Activated CD8-positive, alpha-beta T cell treated with anti-CD3 and anti-CD28 coated beads for 36 hours (primary cell): ENCODE measurements at regions not wholly inside any gene's neighbourhood (a gene's known extent, or its start where the extent isn't known, plus 50 kb on each side); places are given as distances from the start of the nearest gene placed in this dataset.

Source experiments
- ATAC-seq: fragments of 200-7000 bp; cut with Tn5 transposase; one replicate; pipeline ENCODE4 v1.10.0; 2021; ENCODE audit warnings: mild to moderate bottlenecking, moderate library complexity
- CTCF ChIA-PET: fragments of 350-600 bp; sonication (Branson Sonifier 250); formaldehyde crosslinking; loops from one replicate; lab custom pipeline; 2021; ENCODE audit warnings: antibody characterized with exemption; lab: Charles Lee
- POLR2A ChIA-PET: fragments of 350-600 bp; sonication (Branson Sonifier 250); formaldehyde crosslinking; loops from one replicate; lab custom pipeline; 2021; ENCODE audit warnings: antibody characterized with exemption; lab: Charles Lee
- DNase-seq: peaks from one replicate; pipeline ENCODE4 v3.0.0-alpha.2; 2020
- H3K27ac Mint-ChIP-seq: one replicate; pipeline ENCODE4 v1.8.0; 2021; ENCODE audit warnings: mild to moderate bottlenecking, mixed read lengths
- H3K27me3 Mint-ChIP-seq: one replicate; pipeline ENCODE4 v1.8.0; 2021; ENCODE audit warnings: mixed read lengths
- H3K36me3 Mint-ChIP-seq: one replicate; pipeline ENCODE4 v1.8.0; 2021; ENCODE audit warnings: low read depth, mixed read lengths
- H3K4me1 Mint-ChIP-seq: one replicate; pipeline ENCODE4 v1.8.0; 2021; ENCODE audit warnings: low read depth, mixed read lengths
- H3K4me3 Mint-ChIP-seq: one replicate; pipeline ENCODE4 v1.8.0; 2021; ENCODE audit warnings: mild to moderate bottlenecking, moderate library complexity, mixed read lengths
- H3K9me3 Mint-ChIP-seq: one replicate; pipeline ENCODE4 v1.8.0; 2021; ENCODE audit warnings: mixed read lengths
- intact Hi-C: fragments of 100-400 bp; cut with micrococcal nuclease; formaldehyde crosslinking; loops from one replicate; pipeline ENCODE4 v1.10.0; 2022
- TF ChIP-seq, protein P1 (sequence below): fragments of 200-600 bp; IDR thresholded peaks from one replicate; pipeline ENCODE4 v1.8.0; 2022; ENCODE audit warnings: antibody characterized with exemption, mild to moderate bottlenecking

DNA sequence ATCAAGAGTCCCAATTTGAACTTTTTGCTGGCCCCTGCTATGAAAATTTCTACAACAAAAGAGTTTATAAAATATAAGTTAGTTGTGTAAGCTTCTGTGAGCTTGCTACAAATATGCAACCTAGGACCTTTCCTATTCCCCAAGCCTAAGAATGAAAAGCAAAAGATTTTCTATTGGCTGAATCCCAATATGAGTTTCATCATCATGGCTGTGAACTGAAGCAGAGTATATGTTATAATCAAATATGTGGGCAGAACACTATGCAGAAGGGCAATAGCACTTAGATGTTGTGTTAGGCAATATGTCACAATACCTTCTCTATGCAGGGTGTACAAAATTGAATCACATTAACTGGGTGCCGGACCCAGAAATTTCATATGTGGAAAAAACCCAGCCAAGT, 1018.3 kb upstream of the AMELY start:
- TF ChIP-seq, protein P1, sequence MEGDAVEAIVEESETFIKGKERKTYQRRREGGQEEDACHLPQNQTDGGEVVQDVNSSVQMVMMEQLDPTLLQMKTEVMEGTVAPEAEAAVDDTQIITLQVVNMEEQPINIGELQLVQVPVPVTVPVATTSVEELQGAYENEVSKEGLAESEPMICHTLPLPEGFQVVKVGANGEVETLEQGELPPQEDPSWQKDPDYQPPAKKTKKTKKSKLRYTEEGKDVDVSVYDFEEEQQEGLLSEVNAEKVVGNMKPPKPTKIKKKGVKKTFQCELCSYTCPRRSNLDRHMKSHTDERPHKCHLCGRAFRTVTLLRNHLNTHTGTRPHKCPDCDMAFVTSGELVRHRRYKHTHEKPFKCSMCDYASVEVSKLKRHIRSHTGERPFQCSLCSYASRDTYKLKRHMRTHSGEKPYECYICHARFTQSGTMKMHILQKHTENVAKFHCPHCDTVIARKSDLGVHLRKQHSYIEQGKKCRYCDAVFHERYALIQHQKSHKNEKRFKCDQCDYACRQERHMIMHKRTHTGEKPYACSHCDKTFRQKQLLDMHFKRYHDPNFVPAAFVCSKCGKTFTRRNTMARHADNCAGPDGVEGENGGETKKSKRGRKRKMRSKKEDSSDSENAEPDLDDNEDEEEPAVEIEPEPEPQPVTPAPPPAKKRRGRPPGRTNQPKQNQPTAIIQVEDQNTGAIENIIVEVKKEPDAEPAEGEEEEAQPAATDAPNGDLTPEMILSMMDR: no peak
- H3K4me1 Mint-ChIP-seq: no peaks in the 10 kb centered on the region
- ATAC-seq (no peak), DNase-seq (no peak)
- no peak overlapping the region for H3K27ac Mint-ChIP-seq
- no peak overlapping the region for H3K4me3 Mint-ChIP-seq
- H3K27me3 Mint-ChIP-seq: no peaks in the 10 kb centered on the region
- CTCF ChIA-PET: no interaction called here
- intact Hi-C loops: no loop called here
- no peaks in the 10 kb centered on the region for H3K36me3 Mint-ChIP-seq
- POLR2A ChIA-PET: no interaction called here
- no peaks in the 10 kb centered on the region for H3K9me3 Mint-ChIP-seq

DNA sequence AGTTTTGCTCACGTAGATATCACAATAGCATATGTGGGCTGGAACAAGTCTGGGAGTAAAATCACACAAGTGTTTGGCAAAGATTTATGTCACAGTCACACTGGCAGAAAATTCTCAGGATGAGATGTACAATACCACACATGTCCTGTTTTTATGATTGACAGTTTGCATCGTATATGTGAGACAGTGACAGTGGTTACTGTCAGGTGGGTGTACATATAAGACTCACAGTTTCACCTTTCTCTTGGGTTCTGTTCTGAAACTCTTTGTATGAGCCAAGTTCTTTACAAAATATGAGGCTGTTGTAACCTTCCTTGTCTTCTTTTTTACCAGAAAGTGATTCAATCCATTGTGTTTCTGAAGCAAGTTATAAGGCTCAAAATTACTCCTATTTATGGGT, 1012.5 kb upstream of the AMELY start:
- intact Hi-C loops: no loop called here
- ChIA-PET POLR2A (no interaction called here), CTCF (no interaction called here)
- no peak overlapping the region for H3K4me3 Mint-ChIP-seq
- no peak overlapping the region for H3K27ac Mint-ChIP-seq
- TF ChIP-seq, protein P1: no peak
- no peak for ATAC-seq
- H3K4me1 Mint-ChIP-seq: no peaks in the 10 kb centered on the region
- no peaks in the 10 kb centered on the region for H3K27me3 Mint-ChIP-seq
- H3K9me3 Mint-ChIP-seq: no peaks in the 10 kb centered on the region
- no peak for DNase-seq
- H3K36me3 Mint-ChIP-seq: no peaks in the 10 kb centered on the region

DNA sequence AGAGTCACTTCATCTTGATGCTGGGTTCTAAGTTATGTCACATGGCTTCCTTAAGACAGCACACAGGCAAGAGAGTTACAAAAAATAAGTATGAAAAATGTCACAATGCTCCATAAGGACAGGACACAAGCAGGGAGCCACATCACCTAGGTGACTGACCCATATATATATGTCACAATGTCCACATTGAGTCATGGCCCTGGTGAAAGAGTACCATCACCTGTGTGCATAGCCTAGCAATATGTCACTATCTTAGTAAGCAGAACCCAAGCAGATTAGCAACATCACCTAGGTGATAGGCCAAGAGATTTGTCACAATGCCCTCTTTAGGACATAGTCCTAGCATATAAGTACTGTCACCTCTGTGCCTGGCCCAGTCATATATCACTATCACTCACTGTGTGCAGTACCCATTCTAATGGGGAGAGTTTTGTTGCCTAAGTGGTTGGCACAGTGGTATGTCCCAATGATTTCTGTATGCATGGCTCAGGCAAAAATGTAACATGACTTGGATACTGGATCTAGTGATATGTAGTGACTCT, 1012.0 kb upstream of the AMELY start:
- ATAC-seq (peak; percentile 39), DNase-seq (no peak)
- ChIA-PET POLR2A (no interaction called here), CTCF (no interaction called here)
- no peak overlapping the region for H3K27ac Mint-ChIP-seq
- no peaks in the 10 kb centered on the region for H3K36me3 Mint-ChIP-seq
- intact Hi-C loops: no loop called here
- TF ChIP-seq, protein P1: no peak
- no peaks in the 10 kb centered on the region for H3K9me3 Mint-ChIP-seq
- H3K27me3 Mint-ChIP-seq: no peaks in the 10 kb centered on the region
- H3K4me1 Mint-ChIP-seq: no peaks in the 10 kb centered on the region
- no peak overlapping the region for H3K4me3 Mint-ChIP-seq

DNA sequence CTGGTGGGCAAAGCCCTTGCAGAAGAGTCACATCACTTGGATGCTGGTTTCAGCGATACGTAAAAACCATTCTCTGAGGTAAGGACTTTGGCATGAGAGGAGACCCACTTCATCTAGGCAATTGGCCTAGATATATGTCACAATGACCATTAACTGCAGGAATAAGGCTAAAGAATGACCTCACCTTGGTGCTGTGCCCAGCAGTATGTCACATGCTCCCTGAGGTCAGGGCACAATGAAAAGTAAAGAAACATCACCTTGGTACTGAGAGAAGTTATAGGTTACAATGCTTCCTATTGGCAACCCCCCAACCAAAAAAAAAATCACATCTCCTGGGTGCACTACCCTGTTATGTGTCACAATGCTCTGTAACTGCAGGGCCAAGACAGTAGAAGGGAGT, 1008.8 kb upstream of the AMELY start:
- TF ChIP-seq, protein P1: no peak
- Mint-ChIP-seq H3K4me1 (no peaks in the 10 kb centered on the region), H3K36me3 (no peaks in the 10 kb centered on the region), H3K4me3 (no peak overlapping the region), H3K27me3 (no peaks in the 10 kb centered on the region), H3K9me3 (no peaks in the 10 kb centered on the region), H3K27ac (no peak overlapping the region)
- POLR2A ChIA-PET: no interaction called here
- CTCF ChIA-PET: no interaction called here
- intact Hi-C loops: no loop called here
- ATAC-seq: no peak
- DNase-seq: no peak

DNA sequence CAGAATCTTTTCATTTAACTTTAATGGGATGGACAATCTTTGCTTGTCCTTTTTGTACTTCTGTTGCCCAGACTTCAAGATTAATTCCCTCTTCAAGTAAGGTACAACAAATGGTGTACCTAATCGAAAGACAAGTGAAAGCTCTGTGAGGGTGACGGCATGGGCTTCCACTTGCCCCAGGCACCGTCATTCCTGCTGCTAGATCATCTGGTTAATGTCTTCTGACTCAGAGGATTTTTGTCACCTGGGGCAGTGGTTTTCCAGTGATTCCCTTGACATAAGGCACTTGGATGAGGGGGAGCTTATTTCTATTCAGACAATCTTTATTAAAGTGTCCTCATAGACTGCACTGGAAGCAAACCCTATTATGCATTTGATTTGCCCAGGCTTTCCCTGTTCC, 977.0 kb upstream of the AMELY start:
- intact Hi-C loops: no loop called here
- POLR2A ChIA-PET: no interaction called here
- Mint-ChIP-seq H3K27ac (no peak overlapping the region), H3K27me3 (peaks cover 4% of the 10 kb centered on the region), H3K9me3 (no peaks in the 10 kb centered on the region), H3K36me3 (no peaks in the 10 kb centered on the region), H3K4me3 (no peak overlapping the region), H3K4me1 (no peaks in the 10 kb centered on the region)
- DNase-seq (no peak), ATAC-seq (no peak)
- TF ChIP-seq, protein P1: no peak
- CTCF ChIA-PET: no interaction called here
